ENCODE measurements at regions not wholly inside any gene's neighbourhood (a gene's known extent, or its start where the extent isn't known, plus 50 kb on each side); places are given as distances from the start of the nearest gene placed in this dataset. TPM values are rescaled to one million over a fixed set of nuclear protein-coding genes. Genes with fewer than 3 reads are reported as not detected.

GRCh38 chr2:64400733-64401528 is 53.0 kb upstream of the LGALSL start:
- no peak for TF ChIP-seq CTCF (conservative IDR thresholded peaks at IDR 0.05)
- peaks cover 3% of the 10 kb centered on the region for H3K36me3 Mint-ChIP-seq
- H3K27me3 Mint-ChIP-seq = no peaks in the 10 kb centered on the region
- peaks cover 7% of the 10 kb centered on the region for H3K9me3 Mint-ChIP-seq
- peak overlapping the region; percentile 47 for H3K27ac Mint-ChIP-seq
- no peak for DNase-seq (ENCODE audit: extremely low spot score, unreplicated experiment)
- H3K4me1 Mint-ChIP-seq (ENCODE audit: unreplicated experiment) = peaks cover 59% of the 10 kb centered on the region
- H3K4me3 Mint-ChIP-seq = no peak overlapping the region

GRCh38 chr2:64401529-64401880 is 52.5 kb upstream of the LGALSL start:
- no peaks in the 10 kb centered on the region for H3K27me3 Mint-ChIP-seq
- H3K4me1 Mint-ChIP-seq (ENCODE audit: unreplicated experiment) = peaks cover 64% of the 10 kb centered on the region
- H3K27ac Mint-ChIP-seq = peak overlapping the region; percentile 47
- no peak for TF ChIP-seq CTCF (conservative IDR thresholded peaks at IDR 0.05)
- peaks cover 7% of the 10 kb centered on the region for H3K9me3 Mint-ChIP-seq
- DNase-seq (ENCODE audit: extremely low spot score, unreplicated experiment) = no peak
- peaks cover 3% of the 10 kb centered on the region for H3K36me3 Mint-ChIP-seq
- no peak overlapping the region for H3K4me3 Mint-ChIP-seq

GRCh38 chr2:64402876-64403275 is 51.1 kb upstream of the LGALSL start:
- H3K27me3 Mint-ChIP-seq = no peaks in the 10 kb centered on the region
- no peak overlapping the region for H3K4me3 Mint-ChIP-seq
- H3K27ac Mint-ChIP-seq = no peak overlapping the region
- peaks cover 7% of the 10 kb centered on the region for H3K9me3 Mint-ChIP-seq
- no peaks in the 10 kb centered on the region for H3K36me3 Mint-ChIP-seq
- no peak for TF ChIP-seq CTCF (conservative IDR thresholded peaks at IDR 0.05)
- H3K4me1 Mint-ChIP-seq (ENCODE audit: unreplicated experiment) = peaks cover 74% of the 10 kb centered on the region
- DNase-seq (ENCODE audit: extremely low spot score, unreplicated experiment) = no peak

- H3K9me3 Mint-ChIP-seq = peaks cover 4% of the 10 kb centered on the region
- no peak for DNase-seq (ENCODE audit: extremely low spot score, unreplicated experiment)
- H3K36me3 Mint-ChIP-seq = no peaks in the 10 kb centered on the region
- no peak for TF ChIP-seq CTCF (conservative IDR thresholded peaks at IDR 0.05)
- peak overlapping the region; percentile 39 for H3K4me3 Mint-ChIP-seq
- peaks cover 73% of the 10 kb centered on the region for H3K4me1 Mint-ChIP-seq (ENCODE audit: unreplicated experiment)
- H3K27me3 Mint-ChIP-seq = no peaks in the 10 kb centered on the region
- H3K27ac Mint-ChIP-seq = peak overlapping the region; percentile 70
These were observed 50.5 kb upstream of the LGALSL start for GRCh38 chr2:64403426-64403825.

- peaks cover 70% of the 10 kb centered on the region for H3K4me1 Mint-ChIP-seq (ENCODE audit: unreplicated experiment)
These were observed 49.8 kb upstream of the LGALSL start for GRCh38 chr2:64404002-64404731.

More at GRCh38 chr2:64404002-64404731, 49.8 kb upstream of the LGALSL start:
- no peaks in the 10 kb centered on the region for H3K9me3 Mint-ChIP-seq
- peak overlapping the region; percentile 70 for H3K27ac Mint-ChIP-seq
- no peaks in the 10 kb centered on the region for H3K27me3 Mint-ChIP-seq
- H3K4me3 Mint-ChIP-seq = peak overlapping the region; percentile 71
- no peak for TF ChIP-seq CTCF (conservative IDR thresholded peaks at IDR 0.05)
- DNase-seq (ENCODE audit: extremely low spot score, unreplicated experiment) = peak; percentile 74
- no peaks in the 10 kb centered on the region for H3K36me3 Mint-ChIP-seq

Small RNA genes lying in the stretch of these regions (microRNA-seq; reads per million reads assigned to microRNA genes)
- gene MIR4433A (not detected), gene MIR4433B (not detected)

Data from type B pancreatic cell (in vitro differentiated cells).